Heart right ventricle (tissue), 16 donors: ENCODE measurements at regions not wholly inside any gene's neighbourhood (a gene's known extent, or its start where the extent isn't known, plus 50 kb on each side); places are given as distances from the start of the nearest gene placed in this dataset.

Source experiments
- ATAC-seq, 8 donors: fragments of 200-7000 bp; cut with Tn5 transposase; one replicate each; pipeline ENCODE4 v1.9.1; 2020; ENCODE audit warnings: mild to moderate bottlenecking in 8 of 8, moderate library complexity in 8 of 8, moderate number of reproducible peaks in 1 of 8
- DNase-seq, 2 donors: peaks; one replicate each; pipeline ENCODE4 v3.0.0-alpha.2; 2020
- H3K27ac ChIP-seq, 10 donors: fragments of 200-600 bp; sonication (generic) in 2 of 10; one replicate each; pipeline versions ENCODE4 v1.5.0 to v1.8.0; 2020 to 2022; ENCODE audit warnings: mild to moderate bottlenecking in 3 of 10
- H3K27me3 ChIP-seq, 7 donors: fragments of 200-600 bp; one replicate each; pipeline ENCODE4 v1.8.0; 2021 to 2022; ENCODE audit warnings: mild to moderate bottlenecking in 2 of 7
- H3K36me3 ChIP-seq, 9 donors: fragments of 200-600 bp; sonication (generic) in 1 of 9; one replicate each; pipeline versions ENCODE4 v1.5.0 to v1.8.0; 2020 to 2022; ENCODE audit warnings: mild to moderate bottlenecking in 2 of 9
- H3K4me1 ChIP-seq, 9 donors: fragments of 200-600 bp; sonication (generic) in 1 of 9; one replicate each; pipeline versions ENCODE4 v1.5.0 to v1.8.0; 2020 to 2022; ENCODE audit warnings: mild to moderate bottlenecking in 4 of 9
- H3K4me3 ChIP-seq, 10 donors: fragments of 200-600 bp; sonication (generic) in 2 of 10; one replicate each; pipeline versions ENCODE4 v1.5.0 to v1.8.0; 2020 to 2022; ENCODE audit warnings: mild to moderate bottlenecking in 7 of 10, moderate library complexity in 2 of 10
- H3K9me3 ChIP-seq, 11 donors: fragments of 200-600 bp in 10 of 11; sonication (generic) in 2 of 11; one replicate each; pipeline versions ENCODE4 v1.5.0 to v1.8.0; 2013 to 2022; ENCODE audit warnings: mild to moderate bottlenecking in 2 of 11, control low read depth in 1 of 11, moderate library complexity in 1 of 11
- WGBS, 2 donors: extraction: QIAGEN DNeasy Blood & Tissue Kit; methylation state at CpG; one replicate each; pipeline ENCODE4 v1.1.7; 2013; ENCODE audit warnings: inconsistent platforms in 1 of 2; 5-methylcytosine and 5-hydroxymethylcytosine counted together
- intact Hi-C, 10 donors: fragments of 100-400 bp; cut with DNase I; formaldehyde crosslinking; loops; one replicate each; pipeline versions ENCODE4 v1.11.1 to v1.14.2; 2022
- TF ChIP-seq, protein P1 (sequence below), 9 donors: fragments of 200-600 bp; sonication (generic) in 2 of 9; IDR thresholded peaks; one replicate each; pipeline versions ENCODE4 v1.5.0 to v1.8.0; 2021 to 2022; ENCODE audit warnings: antibody characterized with exemption in 9 of 9, mild to moderate bottlenecking in 5 of 9, moderate library complexity in 1 of 9
- donor health status: Arrhythmogenic right ventricular cardiomyopathy.
- donor health status: ischemic (EF 13 %, LVEDD 7.1; RV severe dilation, severe dysfunction).
- donor health status: healthy with polysubstance abuse.
- donor health status: DM: no; HTN: yes; CAD: no.
- donor health status: DM: no; HTN: no; CAD: no.
- donor health status: ischemic (EF 25% LVEDD 6.9; RV normal size, moderate dysfunction).
- donor health status: ischemic (EF 25% LVEDD 5.7; RV mildly dilated, moderate dysfunction).
- donor health status: healthy.
- donor health status: DM: yes; HTN: yes; CAD: no.
- donor health status: Ischemic cardiomyopathy.
- donor health status: ischemic (EF 35%, LVEDD 5.7; RV mildly dilated, moderate dysfunction).
- donor health status: nonischemic (EF 11% LVEDD 7.7; RV severe dilation, severe dysfunction).
- donor health status: DM: yes; HTN: yes; CAD: no.
- donor health status: PGD.
- donor health status: ischemic (EF 29% LVEDD 5.4; RV normal size, mild dysfunction).
- donor health status: nonischemic (EF 23%, LVEDD 6.1; RV moderate dilation, normal function).

- no peak overlapping the region for H3K4me3 ChIP-seq
- intact Hi-C loops = loop anchor here in 1 of 10 donors (10.0 kb wide), 1 partner anchor 95 kb away; no protein-coding TSS in a partner anchor
- H3K27me3 ChIP-seq = no peaks in the 10 kb centered on the region
- no peaks in the 10 kb centered on the region for H3K36me3 ChIP-seq
- ATAC-seq (peak in 2 of 8 donors; percentile 30 to 69), DNase-seq (no peak)
- WGBS, 2 donors = 31 to 42% methylated on average over 1 of the region's 1 CpG
- no peak overlapping the region for H3K27ac ChIP-seq
- peaks cover 0 to 9% (median 0%) of the 10 kb centered on the region in 9 donors for H3K4me1 ChIP-seq
- H3K9me3 ChIP-seq = no peaks in the 10 kb centered on the region
- TF ChIP-seq, protein P1, sequence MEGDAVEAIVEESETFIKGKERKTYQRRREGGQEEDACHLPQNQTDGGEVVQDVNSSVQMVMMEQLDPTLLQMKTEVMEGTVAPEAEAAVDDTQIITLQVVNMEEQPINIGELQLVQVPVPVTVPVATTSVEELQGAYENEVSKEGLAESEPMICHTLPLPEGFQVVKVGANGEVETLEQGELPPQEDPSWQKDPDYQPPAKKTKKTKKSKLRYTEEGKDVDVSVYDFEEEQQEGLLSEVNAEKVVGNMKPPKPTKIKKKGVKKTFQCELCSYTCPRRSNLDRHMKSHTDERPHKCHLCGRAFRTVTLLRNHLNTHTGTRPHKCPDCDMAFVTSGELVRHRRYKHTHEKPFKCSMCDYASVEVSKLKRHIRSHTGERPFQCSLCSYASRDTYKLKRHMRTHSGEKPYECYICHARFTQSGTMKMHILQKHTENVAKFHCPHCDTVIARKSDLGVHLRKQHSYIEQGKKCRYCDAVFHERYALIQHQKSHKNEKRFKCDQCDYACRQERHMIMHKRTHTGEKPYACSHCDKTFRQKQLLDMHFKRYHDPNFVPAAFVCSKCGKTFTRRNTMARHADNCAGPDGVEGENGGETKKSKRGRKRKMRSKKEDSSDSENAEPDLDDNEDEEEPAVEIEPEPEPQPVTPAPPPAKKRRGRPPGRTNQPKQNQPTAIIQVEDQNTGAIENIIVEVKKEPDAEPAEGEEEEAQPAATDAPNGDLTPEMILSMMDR (IDR thresholded peaks at IDR 0.05) = no peak
Measured at GRCh38 chr18:44149706-44150105, 531.0 kb upstream of the SETBP1 start.

DNA sequence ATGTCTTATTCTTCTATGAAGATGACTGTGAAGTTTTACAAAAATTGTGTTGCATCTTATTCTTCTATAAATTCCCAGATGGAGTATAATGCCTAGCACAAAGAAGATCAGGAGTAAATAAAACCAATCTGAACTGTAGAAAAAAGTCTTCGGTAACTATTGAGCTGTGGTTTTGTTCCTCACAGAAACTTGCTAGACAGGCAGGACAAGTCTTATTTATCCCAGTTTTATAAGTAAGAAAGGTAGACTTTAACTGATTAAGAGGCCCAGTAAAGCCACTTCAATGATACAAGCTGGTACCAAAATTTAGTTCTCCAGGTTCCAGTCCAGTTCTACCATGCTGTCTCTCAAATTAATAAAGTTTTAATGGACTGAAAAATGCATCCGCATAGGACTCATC lies 526.7 kb upstream of the SETBP1 start:
- H3K27ac ChIP-seq = no peak overlapping the region
- intact Hi-C loops = loop anchor here in 1 of 10 donors (10.0 kb wide), 1 partner anchor 91 kb away; no protein-coding TSS in a partner anchor
- H3K27me3 ChIP-seq = no peaks in the 10 kb centered on the region
- H3K4me1 ChIP-seq = peaks cover 0 to 9% (median 0%) of the 10 kb centered on the region in 9 donors
- 72 to 80% methylated on average over 2 of the region's 2 CpGs for WGBS, 2 donors
- H3K4me3 ChIP-seq = no peak overlapping the region
- no peaks in the 10 kb centered on the region for H3K36me3 ChIP-seq
- ATAC-seq = no peak
- TF ChIP-seq, protein P1 (IDR thresholded peaks at IDR 0.05) = no peak
- no peak for DNase-seq
- no peaks in the 10 kb centered on the region for H3K9me3 ChIP-seq

GRCh38 chr18:44156126-44156525 lies 524.6 kb upstream of the SETBP1 start:
- Histone ChIP-seq H3K27ac (no peak overlapping the region), H3K4me1 (no peaks in the 10 kb centered on the region), H3K4me3 (no peak overlapping the region), H3K9me3 (peaks cover 0 to 7% (median 0%) of the 10 kb centered on the region in 11 donors), H3K36me3 (no peaks in the 10 kb centered on the region), H3K27me3 (no peaks in the 10 kb centered on the region)
- TF ChIP-seq, protein P1 (IDR thresholded peaks at IDR 0.05) = no peak
- intact Hi-C loops = loop anchor here in 1 of 10 donors (10.0 kb wide), 1 partner anchor 89 kb away; no protein-coding TSS in a partner anchor
- 78 to 85% methylated on average over 3 of the region's 3 CpGs for WGBS, 2 donors
- ATAC-seq (no peak), DNase-seq (no peak)

DNA sequence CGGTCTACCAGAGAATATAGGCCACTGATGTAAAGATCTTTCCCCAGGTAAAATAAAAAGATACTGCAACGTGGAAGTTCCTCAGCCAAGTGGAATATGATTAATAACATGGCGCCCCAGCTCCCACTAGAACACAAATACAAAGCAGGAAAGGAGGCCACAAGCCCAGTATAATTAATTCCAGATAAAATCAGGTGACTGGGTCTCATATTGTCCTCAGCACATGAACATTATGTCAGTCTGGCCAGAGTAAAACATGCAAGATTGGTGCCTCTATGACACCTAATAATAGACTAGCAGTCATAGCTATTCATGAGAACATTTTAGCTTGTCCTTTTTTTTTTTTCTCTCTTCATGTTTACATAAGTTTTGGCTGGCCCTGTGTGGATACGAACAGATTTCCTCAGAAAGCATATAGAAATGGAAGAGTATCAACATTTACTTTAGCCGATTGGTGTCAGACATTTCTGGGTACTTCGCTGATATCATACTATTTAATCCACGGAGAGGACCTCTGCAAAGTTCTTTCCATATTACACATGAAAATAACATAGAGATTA lies 523.8 kb upstream of the SETBP1 start:
- intact Hi-C loops = loop anchor here in 1 of 10 donors (10.0 kb wide), 1 partner anchor 88 kb away; no protein-coding TSS in a partner anchor
- peaks cover 0 to 12% (median under 1%) of the 10 kb centered on the region in 11 donors for H3K9me3 ChIP-seq
- no peak overlapping the region for H3K4me3 ChIP-seq
- ATAC-seq (peak in 1 of 8 donors; percentile 84), DNase-seq (no peak)
- no peaks in the 10 kb centered on the region for H3K27me3 ChIP-seq
- H3K36me3 ChIP-seq = no peaks in the 10 kb centered on the region
- WGBS, 2 donors = 70 to 72% methylated on average over 7 of the region's 7 CpGs
- TF ChIP-seq, protein P1 (IDR thresholded peaks at IDR 0.05) = no peak
- H3K27ac ChIP-seq = no peak overlapping the region
- H3K4me1 ChIP-seq = no peaks in the 10 kb centered on the region
